Gastrocnemius medialis (tissue), 4 donors: ENCODE measurements at regions not wholly inside any gene's neighbourhood (a gene's known extent, or its start where the extent isn't known, plus 50 kb on each side); places are given as distances from the start of the nearest gene placed in this dataset.

ENCODE experiments used
- CTCF ChIP-seq, 5 experiments: fragments of 450-650 bp in 3 of 5; fragments of 200-600 bp in 2 of 5; sonication (generic) in 2 of 5; IDR thresholded peaks in 4 of 5; conservative IDR thresholded peaks in 1 of 5; 1 replicate in 4 of 5; 2 replicates in 1 of 5; pipeline ENCODE4 v1.5.1; 2016 to 2019; ENCODE audit warnings: antibody characterized with exemption in 5 of 5, mild to moderate bottlenecking in 3 of 5, moderate library complexity in 3 of 5
- POLR2A ChIP-seq, 2 donors: fragments of 450-650 bp; IDR thresholded peaks; one replicate each; pipeline ENCODE4 v1.6.1; 2017; ENCODE audit warnings: antibody characterized with exemption in 2 of 2, mild to moderate bottlenecking in 2 of 2, moderate library complexity in 2 of 2

GRCh38 chr11:109371444-109372176 lies 50.4 kb upstream of the C11orf87 start:
- TF ChIP-seq CTCF (IDR thresholded peaks at IDR 0.05 in 4 of 5, conservative IDR thresholded peaks at IDR 0.05 in 1 of 5) (no peak), POLR2A (IDR thresholded peaks at IDR 0.05) (no peak)
